CD4-positive, alpha-beta memory T cell (primary cell): ENCODE measurements at regions not wholly inside any gene's neighbourhood (a gene's known extent, or its start where the extent isn't known, plus 50 kb on each side); places are given as distances from the start of the nearest gene placed in this dataset.
"Not testable (repeated sequence)": the region's sequence is repeated elsewhere in the genome, so short reads cannot be mapped to it uniquely, and the experiment has no call there.

ENCODE experiments used
- CTCF ChIA-PET: fragments of 350-600 bp; sonication (Branson Sonifier 250); formaldehyde crosslinking; loops from one replicate; lab custom pipeline; 2021; ENCODE audit warnings: inconsistent platforms; ENCODE audit not compliant: partially characterized antibody; lab: Charles Lee
- POLR2A ChIA-PET: fragments of 350-600 bp; sonication (Branson Sonifier 250); formaldehyde crosslinking; loops from one replicate; lab custom pipeline; 2021; ENCODE audit not compliant: partially characterized antibody; lab: Charles Lee
- DNase-seq, 5 donors: peaks; one replicate each; pipeline versions ENCODE4 v3.0.0 to v3.0.0-alpha.2; 2020 to 2022; ENCODE audit warnings: mixed read lengths in 1 of 5
- H3K27ac ChIP-seq: one replicate; pipeline ENCODE4 v1.7.0; 2013; ENCODE audit warnings: low read depth, low read length
- H3K27me3 ChIP-seq: 2 replicates; pipeline ENCODE4 v1.7.0; 2013; ENCODE audit warnings: mild to moderate bottlenecking, low read length, moderate library complexity; ENCODE audit not compliant: insufficient read depth
- H3K36me3 ChIP-seq: 2 replicates; pipeline ENCODE4 v1.7.0; 2013; ENCODE audit warnings: mild to moderate bottlenecking, low read length, moderate library complexity; ENCODE audit not compliant: insufficient read depth
- H3K4me1 ChIP-seq: 2 replicates; pipeline ENCODE4 v1.7.0; 2013; ENCODE audit warnings: mild to moderate bottlenecking, low read length, moderate library complexity; ENCODE audit not compliant: insufficient read depth
- H3K4me3 ChIP-seq, 2 donors: one replicate each; pipeline ENCODE4 v1.7.0; 2013; ENCODE audit warnings: low read length in 2 of 2, mild to moderate bottlenecking in 1 of 2
- H3K9me3 ChIP-seq, 2 donors: one replicate each; pipeline ENCODE4 v1.7.0; 2013; ENCODE audit warnings: low read length in 2 of 2, control low read depth in 1 of 2; ENCODE audit not compliant: control insufficient read depth in 1 of 2
- H3K27ac Mint-ChIP-seq, 7 donors: one replicate each; pipeline ENCODE4 v1.8.0; 2020 to 2021; ENCODE audit warnings: mixed read lengths in 7 of 7, mild to moderate bottlenecking in 6 of 7, inconsistent platforms in 3 of 7, moderate library complexity in 3 of 7
- H3K27me3 Mint-ChIP-seq, 2 donors: one replicate each; pipeline ENCODE4 v1.8.0; 2020 to 2021; ENCODE audit warnings: mixed read lengths in 2 of 2
- H3K36me3 Mint-ChIP-seq, 2 donors: one replicate each; pipeline ENCODE4 v1.8.0; 2020 to 2021; ENCODE audit warnings: mixed read lengths in 2 of 2, inconsistent platforms in 1 of 2, mild to moderate bottlenecking in 1 of 2
- H3K4me1 Mint-ChIP-seq, 4 donors: one replicate each; pipeline ENCODE4 v1.8.0; 2020 to 2021; ENCODE audit warnings: mixed read lengths in 4 of 4, mild to moderate bottlenecking in 1 of 4
- H3K4me3 Mint-ChIP-seq, 8 donors: one replicate each; pipeline ENCODE4 v1.8.0; 2020 to 2021; ENCODE audit warnings: mixed read lengths in 8 of 8, mild to moderate bottlenecking in 7 of 8, moderate library complexity in 6 of 8, inconsistent platforms in 3 of 8
- H3K9me3 Mint-ChIP-seq, 8 donors: one replicate each; pipeline ENCODE4 v1.8.0; 2020 to 2021; ENCODE audit warnings: mixed read lengths in 8 of 8, mild to moderate bottlenecking in 5 of 8, inconsistent platforms in 3 of 8, moderate library complexity in 1 of 8
- intact Hi-C: fragments of 100-400 bp; cut with micrococcal nuclease; formaldehyde crosslinking; loops from one replicate; pipeline ENCODE4 v1.15.1; 2023

DNA sequence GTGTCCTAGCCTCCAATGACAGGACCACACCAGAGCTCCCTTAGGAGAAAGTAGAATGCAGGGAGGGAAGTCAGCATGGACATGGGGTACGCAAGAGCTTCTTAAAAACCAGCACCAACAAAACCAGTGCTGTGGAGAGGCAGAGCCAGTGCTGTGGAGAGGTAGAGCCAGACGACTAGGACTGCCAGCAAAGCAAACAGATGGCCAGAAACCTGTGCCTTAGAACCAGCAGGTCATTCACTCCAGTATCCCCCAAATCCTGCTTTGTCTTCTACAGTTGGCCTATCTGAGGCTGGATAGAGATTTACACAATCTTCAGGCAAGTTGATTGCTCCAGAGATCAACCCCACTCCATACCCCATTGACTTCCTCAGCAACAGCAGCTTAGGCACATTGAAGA is 459.9 kb upstream of the CAMK1G start:
- Mint-ChIP-seq H3K27me3 (peaks cover 0 to 2% of the 10 kb centered on the region in 2 donors), H3K36me3 (no peaks in the 10 kb centered on the region), H3K9me3 (peaks cover 0 to 17% (median 4%) of the 10 kb centered on the region in 8 donors), H3K4me1 (no peaks in the 10 kb centered on the region), H3K4me3 (no peak overlapping the region), H3K27ac (no peak overlapping the region)
- no peak overlapping the region for H3K4me3 ChIP-seq
- POLR2A ChIA-PET: no interaction called here
- intact Hi-C loops: no loop called here
- H3K9me3 ChIP-seq: no peaks in the 10 kb centered on the region
- CTCF ChIA-PET: no interaction called here
- no peaks in the 10 kb centered on the region for H3K4me1 ChIP-seq
- no peaks in the 10 kb centered on the region for H3K36me3 ChIP-seq
- no peaks in the 10 kb centered on the region for H3K27me3 ChIP-seq
- no peak overlapping the region for H3K27ac ChIP-seq
- no peak for DNase-seq

DNA sequence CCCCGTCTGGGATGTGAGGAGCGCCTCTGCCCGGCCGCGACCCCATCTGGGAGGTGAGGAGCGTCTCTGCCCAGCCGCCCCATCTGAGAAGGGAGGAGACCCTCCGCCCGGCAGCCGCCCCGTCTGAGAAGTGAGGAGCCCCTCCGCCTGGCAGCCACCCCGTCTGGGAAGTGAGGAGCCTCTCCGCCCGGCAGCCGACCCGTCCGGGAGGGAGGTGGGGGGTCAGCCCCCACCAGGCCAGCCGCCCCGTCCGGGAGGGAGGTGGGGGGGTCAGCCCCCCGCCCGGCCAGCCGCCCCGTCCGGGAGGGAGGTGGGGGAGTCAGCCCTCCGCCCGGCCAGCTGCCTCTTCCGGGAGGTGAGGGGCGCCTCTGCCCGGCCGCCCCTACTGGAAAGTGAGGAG is 454.4 kb upstream of the CAMK1G start:
- POLR2A ChIA-PET, intact Hi-C loops, H3K27ac Mint-ChIP-seq, DNase-seq, H3K27ac ChIP-seq, H3K36me3 ChIP-seq, H3K9me3 ChIP-seq, H3K4me1 Mint-ChIP-seq, H3K4me3 Mint-ChIP-seq, H3K4me3 ChIP-seq, H3K36me3 Mint-ChIP-seq, CTCF ChIA-PET, H3K4me1 ChIP-seq, H3K27me3 ChIP-seq, H3K27me3 Mint-ChIP-seq: not testable (repeated sequence)
- peaks cover 0 to 16% (median 6%) of the 10 kb centered on the region in 8 donors for H3K9me3 Mint-ChIP-seq

DNA sequence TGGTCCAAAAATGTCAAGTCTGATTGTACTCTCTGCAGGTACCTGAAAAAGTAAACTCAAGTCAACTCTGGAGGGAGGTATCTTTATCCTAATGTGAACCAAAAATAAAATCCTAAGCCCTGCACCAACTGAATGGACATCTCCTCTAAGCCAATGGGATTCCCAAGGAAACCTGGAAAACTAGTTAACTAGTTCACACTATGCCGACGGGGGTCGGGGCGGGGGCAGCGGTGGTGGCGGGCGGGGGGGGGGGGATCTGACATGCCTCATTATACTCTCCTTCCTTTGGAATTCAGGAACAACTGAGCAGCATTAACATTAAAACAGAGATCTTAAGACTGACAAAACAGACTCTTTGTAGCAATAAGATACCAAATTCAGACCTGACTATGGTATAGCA is 452.6 kb upstream of the CAMK1G start:
- no peaks in the 10 kb centered on the region for H3K36me3 Mint-ChIP-seq
- POLR2A ChIA-PET: no interaction called here

DNA sequence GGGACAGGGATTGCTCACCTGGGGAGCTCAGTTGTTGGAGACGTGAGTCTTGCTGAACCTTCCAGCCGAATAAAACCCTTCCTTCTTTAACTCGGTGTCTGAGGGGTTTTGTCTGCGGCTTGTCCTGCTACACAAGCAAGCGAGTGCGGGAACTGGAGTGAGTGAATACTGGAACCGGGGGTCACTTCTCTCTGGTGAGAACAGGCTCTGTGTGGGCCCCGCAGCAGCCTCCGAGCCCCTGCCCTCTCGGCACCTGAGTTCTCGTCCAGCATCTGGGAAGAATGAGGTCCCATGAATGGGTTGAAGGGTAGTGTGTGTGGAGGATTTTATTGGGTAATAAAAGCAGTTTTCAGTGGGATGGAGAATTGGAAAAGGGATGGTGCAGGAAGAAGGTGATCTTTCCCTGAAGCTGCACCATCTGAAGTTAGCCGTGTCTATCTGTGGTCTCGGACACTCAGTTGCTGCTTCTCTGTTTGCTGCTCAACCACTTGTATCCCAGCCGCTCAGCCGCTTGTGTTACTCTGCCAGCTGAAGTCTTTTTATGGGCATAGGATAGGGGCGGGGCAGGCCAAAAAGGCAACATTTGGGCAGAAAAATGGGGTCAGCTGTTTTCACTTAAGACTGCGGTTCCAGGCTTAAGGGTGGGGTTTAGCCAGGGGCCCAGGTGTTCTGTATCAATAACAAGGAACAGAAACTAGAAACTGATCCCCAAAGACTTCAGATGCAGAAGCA is 450.6 kb upstream of the CAMK1G start:
- ChIA-PET CTCF (no interaction called here), POLR2A (no interaction called here)
- H3K4me3 ChIP-seq: no peak overlapping the region
- no peaks in the 10 kb centered on the region for H3K36me3 Mint-ChIP-seq
- H3K27me3 Mint-ChIP-seq: no peaks in the 10 kb centered on the region
- no peaks in the 10 kb centered on the region for H3K9me3 ChIP-seq
- H3K27ac ChIP-seq: no peak overlapping the region
- H3K9me3 Mint-ChIP-seq: peaks cover 0 to 11% (median 3%) of the 10 kb centered on the region in 8 donors
- H3K27me3 ChIP-seq: no peaks in the 10 kb centered on the region
- H3K4me3 Mint-ChIP-seq: no peak overlapping the region
- no peak overlapping the region for H3K27ac Mint-ChIP-seq
- DNase-seq: no peak
- H3K4me1 ChIP-seq: no peaks in the 10 kb centered on the region
- H3K36me3 ChIP-seq: no peaks in the 10 kb centered on the region
- intact Hi-C loops: no loop called here
- H3K4me1 Mint-ChIP-seq: no peaks in the 10 kb centered on the region

More for the DNA sequence above, 452.6 kb upstream of the CAMK1G start:
- no peak for DNase-seq
- Mint-ChIP-seq H3K27ac (no peak overlapping the region), H3K27me3 (no peaks in the 10 kb centered on the region), H3K4me3 (no peak overlapping the region), H3K4me1 (no peaks in the 10 kb centered on the region), H3K9me3 (peaks cover 0 to 15% (median 6%) of the 10 kb centered on the region in 8 donors)
- Histone ChIP-seq H3K4me1 (no peaks in the 10 kb centered on the region), H3K27ac (no peak overlapping the region), H3K4me3 (no peak overlapping the region), H3K36me3 (no peaks in the 10 kb centered on the region), H3K27me3 (no peaks in the 10 kb centered on the region), H3K9me3 (no peaks in the 10 kb centered on the region)
- CTCF ChIA-PET: no interaction called here
- intact Hi-C loops: no loop called here

DNA sequence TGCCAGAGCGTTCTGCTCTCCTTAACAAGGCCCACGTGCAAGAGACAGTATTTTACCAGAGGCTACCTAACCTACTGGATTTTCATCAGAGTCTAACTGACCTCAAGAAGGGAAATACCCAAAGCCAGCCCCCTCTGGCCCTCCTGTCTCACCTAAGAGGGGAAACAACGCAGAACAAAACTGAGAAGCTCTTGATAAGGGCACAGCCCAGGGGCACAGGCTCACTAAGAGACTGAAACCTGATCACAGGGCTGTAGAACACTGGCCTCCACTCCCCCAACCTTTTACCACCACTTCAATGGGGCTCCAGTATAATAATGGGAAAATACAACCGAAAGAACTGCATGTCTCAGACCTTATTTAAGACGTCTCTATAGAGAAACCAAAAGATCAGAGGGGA is 449.5 kb upstream of the CAMK1G start:
- intact Hi-C loops: no loop called here
- ChIA-PET CTCF (no interaction called here), POLR2A (no interaction called here)
- Histone ChIP-seq H3K9me3 (no peaks in the 10 kb centered on the region), H3K4me1 (no peaks in the 10 kb centered on the region), H3K27me3 (no peaks in the 10 kb centered on the region), H3K4me3 (no peak overlapping the region), H3K27ac (no peak overlapping the region), H3K36me3 (no peaks in the 10 kb centered on the region)
- no peak for DNase-seq
- Mint-ChIP-seq H3K27me3 (no peaks in the 10 kb centered on the region), H3K9me3 (peaks cover 0 to 9% (median 1%) of the 10 kb centered on the region in 8 donors), H3K27ac (no peak overlapping the region), H3K36me3 (no peaks in the 10 kb centered on the region), H3K4me3 (no peak overlapping the region), H3K4me1 (no peaks in the 10 kb centered on the region)

DNA sequence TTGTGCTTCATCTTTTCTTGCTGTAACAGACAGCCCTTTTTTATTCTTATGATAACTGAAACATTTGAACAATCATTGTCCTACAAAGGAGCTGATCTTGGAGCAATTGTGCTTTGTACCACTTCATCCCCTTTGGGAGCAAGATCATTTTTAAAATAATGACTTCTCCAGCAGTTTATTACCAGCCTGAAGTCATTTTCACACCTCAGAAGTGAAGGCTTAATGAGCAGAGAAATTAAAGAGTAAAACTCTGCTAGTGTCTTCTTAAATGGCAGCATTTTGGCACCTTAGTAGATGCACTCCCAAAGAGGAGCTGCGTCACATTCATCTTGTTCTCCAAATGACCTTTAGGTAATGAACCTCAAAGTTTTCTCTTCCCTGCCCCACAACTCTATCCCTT is 439.6 kb upstream of the CAMK1G start:
- Histone ChIP-seq H3K27ac (no peak overlapping the region), H3K9me3 (no peaks in the 10 kb centered on the region), H3K27me3 (no peaks in the 10 kb centered on the region), H3K4me3 (no peak overlapping the region), H3K4me1 (no peaks in the 10 kb centered on the region), H3K36me3 (no peaks in the 10 kb centered on the region)
- Mint-ChIP-seq H3K27ac (no peak overlapping the region), H3K36me3 (no peaks in the 10 kb centered on the region), H3K4me3 (no peak overlapping the region), H3K4me1 (no peaks in the 10 kb centered on the region), H3K9me3 (peaks cover 0 to 3% (median 0%) of the 10 kb centered on the region in 8 donors), H3K27me3 (no peaks in the 10 kb centered on the region)
- CTCF ChIA-PET: no interaction called here
- POLR2A ChIA-PET: no interaction called here
- DNase-seq: no peak
- intact Hi-C loops: no loop called here

DNA sequence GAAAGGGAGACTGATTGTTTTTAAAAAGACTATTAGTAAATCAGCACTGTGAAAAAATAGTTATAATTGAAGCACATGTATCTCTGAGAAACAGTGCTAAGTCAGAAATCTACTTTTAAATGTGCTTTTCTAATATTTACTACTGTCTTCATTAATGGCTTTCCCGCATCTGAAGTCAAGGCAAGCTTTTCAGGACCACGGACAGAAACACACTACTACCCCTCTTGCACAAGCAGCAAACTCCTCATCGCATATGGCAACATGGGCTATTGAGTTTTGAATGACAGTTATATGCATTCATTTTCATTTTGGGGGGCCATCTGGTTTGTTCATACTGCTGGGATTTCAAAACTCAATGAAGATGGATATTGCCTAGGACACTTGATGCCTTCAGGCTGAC is 433.4 kb upstream of the CAMK1G start:
- no peaks in the 10 kb centered on the region for H3K36me3 Mint-ChIP-seq
- intact Hi-C loops: no loop called here
- peaks cover 0 to 4% (median 0%) of the 10 kb centered on the region in 8 donors for H3K9me3 Mint-ChIP-seq

More for the DNA sequence above, 433.4 kb upstream of the CAMK1G start:
- Histone ChIP-seq H3K4me1 (no peaks in the 10 kb centered on the region), H3K27me3 (no peaks in the 10 kb centered on the region), H3K36me3 (no peaks in the 10 kb centered on the region), H3K4me3 (no peak overlapping the region), H3K27ac (no peak overlapping the region), H3K9me3 (no peaks in the 10 kb centered on the region)
- no peaks in the 10 kb centered on the region for H3K27me3 Mint-ChIP-seq
- CTCF ChIA-PET: no interaction called here
- H3K27ac Mint-ChIP-seq: no peak overlapping the region
- H3K4me1 Mint-ChIP-seq: no peaks in the 10 kb centered on the region
- POLR2A ChIA-PET: no interaction called here
- H3K4me3 Mint-ChIP-seq: no peak overlapping the region
- no peak for DNase-seq
